SK-N-SH treated with all-trans-retinoic acid at 6 μM for 48 hours (cell line): ENCODE measurements at regions not wholly inside any gene's neighbourhood (a gene's known extent, or its start where the extent isn't known, plus 50 kb on each side); places are given as distances from the start of the nearest gene placed in this dataset.

Experiments
- ATAC-seq: fragments of 200-7000 bp; cut with Tn5 transposase; 3 replicates; pipeline ENCODE4 v1.9.1; 2020; ENCODE audit warnings: mild to moderate bottlenecking, moderate library complexity
- ARNTL ChIP-seq: fragments of 450-650 bp; formaldehyde crosslinking; IDR thresholded peaks from 2 replicates; pipeline ENCODE4 v1.5.0; 2020; ENCODE audit warnings: low read depth, mild to moderate bottlenecking, moderate library complexity, borderline replicate concordance
- BACH2 ChIP-seq: fragments of 250-450 bp; sonication (Bioruptor Pico); IDR thresholded peaks from 2 replicates; pipeline ENCODE4 v1.9.0; 2021; ENCODE audit warnings: mild to moderate bottlenecking, borderline replicate concordance
- CREB5 ChIP-seq: fragments of 250-450 bp; sonication (Bioruptor Pico); IDR thresholded peaks from 2 replicates; pipeline ENCODE4 v1.5.1; 2020; ENCODE audit warnings: low read depth, mild to moderate bottlenecking, moderate library complexity
- CSDC2 ChIP-seq: fragments of 250-450 bp; sonication (Bioruptor Pico); IDR thresholded peaks from 2 replicates; pipeline ENCODE4 v1.5.0; 2020; ENCODE audit warnings: mild to moderate bottlenecking, moderate library complexity
- GLIS3 ChIP-seq: fragments of 250-450 bp; sonication (Bioruptor Pico); IDR thresholded peaks from 2 replicates; pipeline ENCODE4 v1.5.0; 2020; ENCODE audit warnings: mild to moderate bottlenecking, moderate library complexity
- ISL1 ChIP-seq: fragments of 250-450 bp; sonication (Bioruptor Pico); IDR thresholded peaks from 2 replicates; pipeline ENCODE4 v2.1.2; 2022; ENCODE audit warnings: mild to moderate bottlenecking, moderate library complexity
- PATZ1 ChIP-seq: fragments of 250-450 bp; sonication (Bioruptor Pico); IDR thresholded peaks from 2 replicates; pipeline ENCODE4 v1.8.0; 2020; ENCODE audit warnings: mild to moderate bottlenecking, moderate library complexity, borderline replicate concordance
- POU6F1 ChIP-seq: fragments of 250-450 bp; sonication (Bioruptor Pico); IDR thresholded peaks from 2 replicates; pipeline ENCODE4 v1.8.0; 2021; ENCODE audit warnings: low read depth, mild to moderate bottlenecking, moderate library complexity, borderline replicate concordance
- PPARA ChIP-seq: fragments of 250-450 bp; sonication (Bioruptor Pico); IDR thresholded peaks from 2 replicates; pipeline ENCODE4 v1.5.0; 2020; ENCODE audit warnings: mild to moderate bottlenecking, borderline replicate concordance
- SNAI2 ChIP-seq: fragments of 250-450 bp; sonication (Bioruptor Pico); IDR thresholded peaks from 2 replicates; pipeline ENCODE4 v1.5.0; 2020; ENCODE audit warnings: mild to moderate bottlenecking, moderate library complexity
- TCF4 ChIP-seq: fragments of 250-450 bp; sonication (Bioruptor Pico); IDR thresholded peaks from 2 replicates; pipeline ENCODE4 v1.8.0; 2021; ENCODE audit warnings: mild to moderate bottlenecking, moderate library complexity, borderline replicate concordance
- TOX ChIP-seq: fragments of 250-450 bp; sonication (Bioruptor Pico); IDR thresholded peaks from 2 replicates; pipeline ENCODE4 v1.8.0; 2021; ENCODE audit warnings: mild to moderate bottlenecking, moderate library complexity, borderline replicate concordance
- TSHZ2 ChIP-seq: fragments of 250-450 bp; sonication (Bioruptor Pico); IDR thresholded peaks from 2 replicates; pipeline ENCODE4 v1.5.0; 2020; ENCODE audit warnings: mild to moderate bottlenecking, moderate library complexity
- ZC3H10 ChIP-seq: fragments of 250-450 bp; sonication (Bioruptor Pico); IDR thresholded peaks from 2 replicates; pipeline ENCODE4 v1.5.1; 2021; ENCODE audit warnings: mild to moderate bottlenecking, moderate library complexity
- ZFP30 ChIP-seq: fragments of 450-650 bp; formaldehyde crosslinking; IDR thresholded peaks from 2 replicates; pipeline ENCODE4 v1.5.0; 2022; ENCODE audit warnings: mild to moderate bottlenecking, moderate library complexity
- ZNF565 ChIP-seq: fragments of 450-650 bp; formaldehyde crosslinking; conservative IDR thresholded peaks from 2 replicates; pipeline ENCODE4 v1.5.0; 2020; ENCODE audit warnings: low read depth, mild to moderate bottlenecking, moderate library complexity
- ZNF8 ChIP-seq: fragments of 450-650 bp; formaldehyde crosslinking; IDR thresholded peaks from 2 replicates; pipeline ENCODE4 v1.5.0; 2020; ENCODE audit warnings: mild to moderate bottlenecking, moderate library complexity

- no peak for TF ChIP-seq ZFP30
- no peak for TF ChIP-seq ZNF565 (CRISPR knock-in tag)
- no peak for TF ChIP-seq PPARA (CRISPR knock-in tag)
- no peak for TF ChIP-seq TSHZ2
- no peak for TF ChIP-seq ARNTL (CRISPR knock-in tag)
- no peak for TF ChIP-seq CREB5 (CRISPR knock-in tag)
- TF ChIP-seq CSDC2 (CRISPR knock-in tag) = no peak
- TF ChIP-seq ZNF8 = no peak
Measured at GRCh38 chr16:86364653-86365380, 145.5 kb upstream of the FOXF1 start.

GRCh38 chr16:86365513-86366273 lies 144.6 kb upstream of the FOXF1 start:
- ATAC-seq = no peak
- no peak for TF ChIP-seq GLIS3
- no peak for TF ChIP-seq ZC3H10 (CRISPR knock-in tag)
- no peak for TF ChIP-seq CSDC2 (CRISPR knock-in tag)
- TF ChIP-seq ISL1 (CRISPR knock-in tag) = no peak
- TF ChIP-seq POU6F1 (CRISPR knock-in tag) = no peak
- no peak for TF ChIP-seq ARNTL (CRISPR knock-in tag)
- no peak for TF ChIP-seq SNAI2 (CRISPR knock-in tag)
- TF ChIP-seq TOX (CRISPR knock-in tag) = no peak
- TF ChIP-seq PATZ1 = no peak
- no peak for TF ChIP-seq ZNF565 (CRISPR knock-in tag)
- no peak for TF ChIP-seq BACH2 (CRISPR knock-in tag)

More at GRCh38 chr16:86364653-86365380, 145.5 kb upstream of the FOXF1 start:
- ATAC-seq = no peak

- no peak for ATAC-seq
- TF ChIP-seq TOX (CRISPR knock-in tag) (no peak), PATZ1 (no peak), TCF4 (CRISPR knock-in tag) (no peak), POU6F1 (CRISPR knock-in tag) (no peak), TSHZ2 (no peak), CREB5 (CRISPR knock-in tag) (no peak), ZNF565 (CRISPR knock-in tag) (no peak), CSDC2 (CRISPR knock-in tag) (no peak), ISL1 (CRISPR knock-in tag) (no peak), ARNTL (CRISPR knock-in tag) (no peak), SNAI2 (CRISPR knock-in tag) (no peak)
Measured at GRCh38 chr16:86366481-86366880, 143.8 kb upstream of the FOXF1 start.
